Activated CD8-positive, alpha-beta memory T cell treated with anti-CD3 and anti-CD28 coated beads, Interleukin-2, amount 10 ng/mL, durations not matched to agents 7 days and 5 days (primary cell): ENCODE measurements at regions not wholly inside any gene's neighbourhood (a gene's known extent, or its start where the extent isn't known, plus 50 kb on each side); places are given as distances from the start of the nearest gene placed in this dataset.

Source experiments
- ATAC-seq: fragments of 150-1000 bp; cut with Tn5 transposase; one replicate; pipeline ENCODE4 v1.10.0; 2021; ENCODE audit warnings: moderate library complexity
- CTCF ChIA-PET: fragments of 350-600 bp; sonication (Branson Sonifier 250); formaldehyde crosslinking; loops from one replicate; lab custom pipeline; 2021; ENCODE audit warnings: antibody characterized with exemption; lab: Charles Lee
- DNase-seq: peaks from one replicate; pipeline ENCODE4 v3.0.0-alpha.2; 2020
- H3K27ac Mint-ChIP-seq: one replicate; pipeline ENCODE4 v1.8.0; 2021; ENCODE audit warnings: mild to moderate bottlenecking, mixed read lengths
- H3K27me3 Mint-ChIP-seq: one replicate; pipeline ENCODE4 v1.8.0; 2021; ENCODE audit warnings: mixed read lengths
- H3K36me3 Mint-ChIP-seq: one replicate; pipeline ENCODE4 v1.8.0; 2021; ENCODE audit warnings: mild to moderate bottlenecking, mixed read lengths
- H3K4me1 Mint-ChIP-seq: one replicate; pipeline ENCODE4 v1.8.0; 2021; ENCODE audit warnings: mixed read lengths
- H3K4me3 Mint-ChIP-seq: one replicate; pipeline ENCODE4 v1.8.0; 2021; ENCODE audit warnings: mild to moderate bottlenecking, moderate library complexity, mixed read lengths
- H3K9me3 Mint-ChIP-seq: one replicate; pipeline ENCODE4 v1.8.0; 2022; ENCODE audit warnings: low read depth, mixed read lengths

GRCh38 chr13:104757712-104758111 is 1691.5 kb upstream of the SLC10A2 start:
- CTCF ChIA-PET = no interaction called here
- no peak for ATAC-seq
- no peak for DNase-seq
- no peaks in the 10 kb centered on the region for H3K27me3 Mint-ChIP-seq
- H3K27ac Mint-ChIP-seq = no peak overlapping the region
- peaks cover 5% of the 10 kb centered on the region for H3K9me3 Mint-ChIP-seq
- no peaks in the 10 kb centered on the region for H3K36me3 Mint-ChIP-seq
- no peak overlapping the region for H3K4me3 Mint-ChIP-seq
- no peaks in the 10 kb centered on the region for H3K4me1 Mint-ChIP-seq

DNA sequence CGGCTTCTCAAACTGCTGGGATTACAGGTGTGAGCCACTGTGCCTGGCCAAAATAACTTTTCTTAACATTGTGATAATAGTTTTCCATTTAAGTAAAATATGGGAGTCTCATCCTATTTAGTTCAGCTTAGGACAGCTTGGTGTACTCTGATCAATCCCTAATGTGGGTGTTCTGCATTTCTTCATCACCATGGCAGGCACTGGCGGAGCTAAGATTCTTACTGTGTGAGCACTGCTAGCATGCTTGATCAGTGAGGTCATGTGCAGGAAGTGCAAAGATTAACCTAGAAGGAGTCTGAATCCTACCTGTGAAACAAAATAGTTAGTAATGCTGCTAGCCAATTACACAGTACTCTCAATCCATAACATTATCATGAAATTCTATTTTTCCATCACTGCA is 1684.2 kb upstream of the SLC10A2 start:
- ATAC-seq (no peak), DNase-seq (no peak)
- H3K27me3 Mint-ChIP-seq = no peaks in the 10 kb centered on the region
- no peaks in the 10 kb centered on the region for H3K36me3 Mint-ChIP-seq
- CTCF ChIA-PET = no interaction called here
- no peaks in the 10 kb centered on the region for H3K9me3 Mint-ChIP-seq
- H3K27ac Mint-ChIP-seq = no peak overlapping the region
- H3K4me1 Mint-ChIP-seq = no peaks in the 10 kb centered on the region
- H3K4me3 Mint-ChIP-seq = no peak overlapping the region

DNA sequence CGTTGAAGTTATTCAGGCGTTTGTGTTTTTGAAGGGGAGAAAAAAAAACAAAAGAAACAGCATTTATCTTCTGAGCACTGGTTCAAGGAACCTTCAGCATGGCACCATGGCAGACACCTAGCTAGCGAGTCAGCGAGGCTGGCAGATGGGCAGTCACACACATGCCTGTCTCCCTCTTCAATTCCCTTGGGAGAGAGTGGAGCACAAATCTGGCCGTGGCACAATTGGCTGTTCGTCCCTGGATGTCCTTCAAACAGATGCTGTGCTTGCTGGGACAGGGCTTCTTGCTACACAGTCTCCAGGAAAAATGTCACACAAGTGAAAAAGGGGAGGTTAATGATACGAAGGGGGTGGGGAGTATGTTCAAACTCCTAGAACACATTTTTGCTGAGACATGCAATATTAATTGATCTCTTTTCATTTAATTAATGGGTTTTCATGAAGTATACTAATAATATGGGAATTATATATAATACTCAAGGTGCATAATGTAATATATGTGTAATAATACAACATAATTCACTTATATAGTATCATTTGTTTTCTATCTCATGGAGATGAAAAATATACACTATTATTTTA is 1674.5 kb upstream of the SLC10A2 start:
- no peak overlapping the region for H3K27ac Mint-ChIP-seq
- H3K9me3 Mint-ChIP-seq = no peaks in the 10 kb centered on the region
- H3K36me3 Mint-ChIP-seq = no peaks in the 10 kb centered on the region
- no peaks in the 10 kb centered on the region for H3K4me1 Mint-ChIP-seq
- no peak for ATAC-seq
- H3K4me3 Mint-ChIP-seq = no peak overlapping the region
- DNase-seq = no peak
- CTCF ChIA-PET = no interaction called here
- no peaks in the 10 kb centered on the region for H3K27me3 Mint-ChIP-seq

- Mint-ChIP-seq H3K27me3 (no peaks in the 10 kb centered on the region), H3K9me3 (no peaks in the 10 kb centered on the region)
These were observed 1671.5 kb upstream of the SLC10A2 start for GRCh38 chr13:104737713-104738112.

GRCh38 chr13:104733427-104733826 is 1667.2 kb upstream of the SLC10A2 start:
- ATAC-seq = no peak
- no peak overlapping the region for H3K27ac Mint-ChIP-seq
- no peak overlapping the region for H3K4me3 Mint-ChIP-seq
- no peaks in the 10 kb centered on the region for H3K27me3 Mint-ChIP-seq
- CTCF ChIA-PET = no interaction called here
- no peaks in the 10 kb centered on the region for H3K9me3 Mint-ChIP-seq
- H3K36me3 Mint-ChIP-seq = no peaks in the 10 kb centered on the region
- DNase-seq = no peak
- no peaks in the 10 kb centered on the region for H3K4me1 Mint-ChIP-seq

More at GRCh38 chr13:104737713-104738112, 1671.5 kb upstream of the SLC10A2 start:
- Mint-ChIP-seq H3K36me3 (no peaks in the 10 kb centered on the region), H3K4me1 (no peaks in the 10 kb centered on the region), H3K27ac (no peak overlapping the region), H3K4me3 (no peak overlapping the region)
- DNase-seq (no peak), ATAC-seq (no peak)
- CTCF ChIA-PET = no interaction called here

DNA sequence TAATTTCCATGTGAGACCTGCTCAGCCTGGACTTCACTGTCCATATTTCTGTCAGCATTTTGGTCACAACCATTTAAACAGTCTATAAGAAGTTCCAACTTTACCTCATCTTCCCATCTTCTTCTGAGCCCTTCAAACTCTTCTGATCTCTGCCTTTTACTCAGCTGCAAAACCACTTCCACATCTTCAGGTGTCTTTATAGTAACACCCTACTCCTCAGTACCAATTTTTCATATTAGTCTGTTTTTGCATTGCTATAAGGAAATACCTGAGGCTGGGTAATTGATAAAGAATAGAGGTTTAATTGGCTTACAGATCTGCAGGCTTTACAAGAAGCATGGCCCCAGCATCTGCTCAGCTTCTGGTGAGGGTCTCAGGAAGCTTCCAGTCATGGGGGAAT is 1648.9 kb upstream of the SLC10A2 start:
- Mint-ChIP-seq H3K9me3 (no peaks in the 10 kb centered on the region), H3K27me3 (no peaks in the 10 kb centered on the region), H3K4me1 (no peaks in the 10 kb centered on the region), H3K4me3 (no peak overlapping the region), H3K36me3 (no peaks in the 10 kb centered on the region), H3K27ac (no peak overlapping the region)
- ATAC-seq (no peak), DNase-seq (no peak)
- CTCF ChIA-PET = no interaction called here

DNA sequence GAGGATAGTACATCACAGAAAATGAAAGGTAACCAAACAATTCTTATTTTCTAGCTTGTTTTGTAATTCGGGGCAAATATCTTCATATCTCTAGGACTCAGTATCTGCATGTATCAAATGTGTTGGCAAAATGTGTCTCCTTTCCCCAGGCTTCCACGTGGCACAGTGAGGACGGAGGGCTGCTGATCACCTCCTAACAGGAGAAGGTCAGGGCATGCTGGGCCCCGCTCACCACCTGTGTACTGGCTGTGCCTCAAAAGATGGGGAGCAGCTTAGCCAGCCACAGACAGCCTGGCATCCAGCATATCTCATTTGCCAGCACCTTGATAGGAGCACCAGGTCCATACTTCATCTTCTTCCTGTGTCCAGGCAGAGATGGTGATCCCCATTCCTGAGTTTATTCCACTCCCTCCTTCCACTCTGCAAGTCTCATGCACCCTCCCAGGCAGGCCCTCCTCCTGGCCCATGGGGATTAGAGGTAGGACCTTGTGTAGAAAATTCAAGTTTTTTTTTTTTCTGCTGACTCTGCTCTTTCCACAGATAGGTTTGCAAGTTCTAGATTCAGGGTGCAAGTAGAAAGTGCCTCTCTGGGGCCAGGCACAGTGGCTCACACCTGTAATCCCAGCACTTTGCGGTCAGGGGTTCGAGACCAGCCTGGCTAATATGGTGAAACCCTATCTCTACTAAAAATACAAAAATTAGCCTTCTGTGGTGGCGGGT is 1639.0 kb upstream of the SLC10A2 start:
- ATAC-seq (no peak), DNase-seq (no peak)
- no peaks in the 10 kb centered on the region for H3K27me3 Mint-ChIP-seq
- H3K4me3 Mint-ChIP-seq = no peak overlapping the region
- no peaks in the 10 kb centered on the region for H3K36me3 Mint-ChIP-seq
- CTCF ChIA-PET = no interaction called here
- H3K4me1 Mint-ChIP-seq = no peaks in the 10 kb centered on the region
- H3K27ac Mint-ChIP-seq = no peak overlapping the region
- no peaks in the 10 kb centered on the region for H3K9me3 Mint-ChIP-seq

- Mint-ChIP-seq H3K27me3 (no peaks in the 10 kb centered on the region), H3K4me3 (no peak overlapping the region), H3K9me3 (no peaks in the 10 kb centered on the region), H3K36me3 (no peaks in the 10 kb centered on the region), H3K4me1 (no peaks in the 10 kb centered on the region), H3K27ac (no peak overlapping the region)
- DNase-seq (no peak), ATAC-seq (no peak)
- CTCF ChIA-PET = no interaction called here
These were observed 1635.4 kb upstream of the SLC10A2 start for GRCh38 chr13:104701591-104701990.

DNA sequence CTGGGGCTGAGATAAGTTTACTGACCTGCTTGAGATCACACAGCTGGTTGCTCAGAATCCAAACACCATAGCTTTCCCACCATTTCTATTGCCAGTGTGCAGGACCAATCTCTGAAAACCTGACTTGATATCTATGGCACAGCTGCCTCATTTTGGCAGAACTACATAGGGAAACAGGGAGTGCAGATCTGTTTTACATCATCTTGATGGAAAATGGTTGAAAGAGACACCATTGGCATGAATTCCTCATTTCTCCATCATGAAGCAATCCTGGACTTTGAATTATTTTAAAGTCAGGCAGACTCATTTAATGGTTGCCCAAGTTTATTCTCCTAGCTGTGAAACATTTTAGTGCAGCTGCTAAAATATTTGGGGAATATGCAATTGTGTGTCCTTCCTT is 1628.2 kb upstream of the SLC10A2 start:
- H3K9me3 Mint-ChIP-seq = no peaks in the 10 kb centered on the region
- H3K27ac Mint-ChIP-seq = no peak overlapping the region
- ATAC-seq (no peak), DNase-seq (no peak)
- no peaks in the 10 kb centered on the region for H3K4me1 Mint-ChIP-seq
- H3K27me3 Mint-ChIP-seq = no peaks in the 10 kb centered on the region
- H3K4me3 Mint-ChIP-seq = no peak overlapping the region
- CTCF ChIA-PET = no interaction called here
- no peaks in the 10 kb centered on the region for H3K36me3 Mint-ChIP-seq

- Mint-ChIP-seq H3K4me1 (no peaks in the 10 kb centered on the region), H3K4me3 (no peak overlapping the region), H3K27me3 (no peaks in the 10 kb centered on the region), H3K9me3 (no peaks in the 10 kb centered on the region), H3K36me3 (no peaks in the 10 kb centered on the region), H3K27ac (no peak overlapping the region)
- CTCF ChIA-PET = no interaction called here
- ATAC-seq (no peak), DNase-seq (no peak)
These were observed 1626.9 kb upstream of the SLC10A2 start for GRCh38 chr13:104693126-104693525.

GRCh38 chr13:104691767-104692467 is 1625.7 kb upstream of the SLC10A2 start:
- CTCF ChIA-PET = no interaction called here
- H3K27me3 Mint-ChIP-seq = no peaks in the 10 kb centered on the region
- no peaks in the 10 kb centered on the region for H3K9me3 Mint-ChIP-seq
- no peak overlapping the region for H3K4me3 Mint-ChIP-seq
- H3K27ac Mint-ChIP-seq = no peak overlapping the region
- DNase-seq (no peak), ATAC-seq (no peak)
- no peaks in the 10 kb centered on the region for H3K36me3 Mint-ChIP-seq
- no peaks in the 10 kb centered on the region for H3K4me1 Mint-ChIP-seq

- DNase-seq (no peak), ATAC-seq (no peak)
- H3K4me3 Mint-ChIP-seq = no peak overlapping the region
- no peaks in the 10 kb centered on the region for H3K36me3 Mint-ChIP-seq
- no peak overlapping the region for H3K27ac Mint-ChIP-seq
- CTCF ChIA-PET = no interaction called here
- no peaks in the 10 kb centered on the region for H3K9me3 Mint-ChIP-seq
- H3K4me1 Mint-ChIP-seq = no peaks in the 10 kb centered on the region
- no peaks in the 10 kb centered on the region for H3K27me3 Mint-ChIP-seq
These were observed 1620.3 kb upstream of the SLC10A2 start for GRCh38 chr13:104686484-104686883.

- no peak overlapping the region for H3K27ac Mint-ChIP-seq
- CTCF ChIA-PET = no interaction called here
- H3K36me3 Mint-ChIP-seq = no peaks in the 10 kb centered on the region
- no peak for DNase-seq
- no peak for ATAC-seq
- H3K27me3 Mint-ChIP-seq = no peaks in the 10 kb centered on the region
- no peaks in the 10 kb centered on the region for H3K4me1 Mint-ChIP-seq
- no peak overlapping the region for H3K4me3 Mint-ChIP-seq
- no peaks in the 10 kb centered on the region for H3K9me3 Mint-ChIP-seq
These were observed 1617.6 kb upstream of the SLC10A2 start for GRCh38 chr13:104683789-104684188.

DNA sequence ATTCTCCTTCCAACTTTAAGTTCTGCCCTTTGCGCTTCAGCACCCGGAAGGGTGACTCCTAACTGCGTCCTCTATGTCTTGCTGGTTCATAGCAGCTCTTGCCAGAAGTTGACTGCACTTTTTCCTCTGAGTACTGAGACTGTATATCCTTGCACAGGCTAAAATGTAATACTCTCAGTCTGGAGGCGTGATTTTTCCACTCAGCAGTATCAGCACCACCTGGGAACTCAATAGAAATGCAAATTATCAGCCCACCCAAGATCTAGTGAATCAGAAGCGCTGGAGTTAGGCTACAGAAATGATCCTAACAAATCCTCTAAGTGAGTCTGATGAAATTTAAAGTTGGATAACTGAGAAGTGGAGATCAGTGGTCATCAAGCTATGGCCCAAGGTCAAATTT is 1611.9 kb upstream of the SLC10A2 start:
- DNase-seq (no peak), ATAC-seq (no peak)
- Mint-ChIP-seq H3K27me3 (no peaks in the 10 kb centered on the region), H3K4me3 (no peak overlapping the region), H3K9me3 (no peaks in the 10 kb centered on the region), H3K36me3 (no peaks in the 10 kb centered on the region), H3K27ac (no peak overlapping the region), H3K4me1 (no peaks in the 10 kb centered on the region)
- CTCF ChIA-PET = no interaction called here
